NOMO-1 treated with dmso at 0.1 percent for 144 hours (cell line): ENCODE measurements at regions not wholly inside any gene's neighbourhood (a gene's known extent, or its start where the extent isn't known, plus 50 kb on each side); places are given as distances from the start of the nearest gene placed in this dataset.
"Not testable (repeated sequence)": the region's sequence is repeated elsewhere in the genome, so short reads cannot be mapped to it uniquely, and the experiment has no call there.

Experiments
- DNase-seq: peaks from one replicate; lab custom pipeline; 2025; ENCODE audit not compliant: unreplicated experiment; lab: John Stamatoyannopoulos, UW

GRCh38 chr15:75100679-75101078, 77.3 kb downstream of the PPCDC start:
- no peak for DNase-seq

GRCh38 chr15:75104804-75105557, 81.6 kb downstream of the PPCDC start:
- DNase-seq, result peak; percentile 95

GRCh38 chr15:75107516-75107907, 84.1 kb downstream of the PPCDC start:
- DNase-seq, result no peak

- DNase-seq, result peak; percentile 89
Measured at GRCh38 chr15:75107908-75108838, 84.8 kb downstream of the PPCDC start.

- DNase-seq, result no peak
Measured at GRCh38 chr15:75109021-75109735, 85.8 kb downstream of the PPCDC start.

DNA sequence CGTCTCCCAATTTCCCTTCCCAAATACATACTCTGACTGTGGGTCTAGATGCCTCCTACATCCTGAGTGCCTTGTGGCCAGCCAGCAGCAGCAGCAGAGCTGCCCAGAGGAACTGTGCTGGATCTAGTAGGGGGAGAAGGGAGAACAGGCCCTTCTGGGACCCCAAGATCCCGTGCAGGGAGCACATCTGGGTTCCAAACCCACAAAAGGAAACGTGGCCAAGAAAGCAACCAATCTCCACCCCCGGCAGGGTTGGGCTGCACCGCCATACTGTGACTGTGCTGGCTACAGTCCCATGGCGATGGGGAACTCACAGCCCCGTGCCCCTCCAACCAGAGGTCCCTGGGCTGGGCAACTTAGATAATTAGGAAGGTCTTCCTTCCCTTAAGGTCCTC, 86.3 kb downstream of the PPCDC start:
- no peak for DNase-seq

DNA sequence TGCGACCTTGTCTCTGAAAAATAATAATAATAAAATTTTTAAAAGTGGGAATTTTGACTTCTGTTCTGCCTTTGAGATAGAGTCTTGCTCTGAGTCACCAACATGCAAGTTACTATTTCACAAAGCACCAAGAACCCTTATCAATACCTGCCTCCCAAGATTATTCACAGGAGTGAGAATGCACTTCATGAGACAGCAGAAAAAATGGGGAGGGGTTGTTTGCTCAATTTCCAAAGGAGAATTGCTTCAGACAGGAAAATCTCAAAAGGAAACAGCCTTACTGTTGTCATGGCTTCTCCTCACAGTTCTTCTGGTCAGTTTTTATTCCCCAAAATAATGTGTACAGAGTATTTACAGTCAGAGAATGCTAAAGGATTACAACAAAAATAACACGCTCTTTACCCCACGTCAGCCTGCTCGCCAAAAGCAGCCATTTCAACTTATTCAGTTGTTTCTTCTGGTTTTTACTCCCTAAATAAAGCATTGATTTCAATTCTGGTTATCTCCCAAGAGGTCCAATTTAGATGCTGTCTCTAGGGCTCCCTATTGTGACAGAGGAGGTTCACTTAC, 89.0 kb downstream of the PPCDC start:
- DNase-seq, result no peak

DNA sequence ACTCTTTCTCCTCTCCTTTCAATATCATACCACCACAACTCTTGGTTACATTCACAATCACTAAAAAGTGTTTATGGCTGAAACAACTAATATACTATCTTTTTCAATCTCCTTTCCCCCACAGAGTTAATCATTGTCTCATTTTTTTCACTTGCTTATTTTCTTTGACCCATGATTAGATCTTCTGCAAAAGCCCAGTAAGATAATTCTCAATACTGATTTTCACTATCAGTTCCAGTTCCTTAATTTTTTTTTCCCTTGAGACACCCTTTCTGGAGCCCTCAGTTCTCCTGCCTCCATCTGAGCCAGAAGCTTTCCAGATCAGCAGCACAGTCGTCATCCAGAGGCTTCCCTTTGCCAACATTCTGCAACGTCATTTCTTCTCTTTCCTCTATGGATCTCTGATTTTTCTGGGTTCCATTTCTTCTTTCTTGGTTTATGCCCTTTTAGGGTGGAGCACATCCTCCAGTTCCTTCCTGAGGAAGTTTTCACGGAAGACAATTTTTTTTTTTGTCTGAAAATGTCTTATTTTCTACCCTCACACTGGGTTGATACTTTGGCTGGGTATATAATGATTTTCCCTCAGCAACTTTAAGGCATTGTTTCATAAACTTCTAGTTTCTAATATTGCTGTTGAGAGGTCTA, 88.7 kb upstream of the C15orf39 start:
- DNase-seq, result peak; percentile 56

DNA sequence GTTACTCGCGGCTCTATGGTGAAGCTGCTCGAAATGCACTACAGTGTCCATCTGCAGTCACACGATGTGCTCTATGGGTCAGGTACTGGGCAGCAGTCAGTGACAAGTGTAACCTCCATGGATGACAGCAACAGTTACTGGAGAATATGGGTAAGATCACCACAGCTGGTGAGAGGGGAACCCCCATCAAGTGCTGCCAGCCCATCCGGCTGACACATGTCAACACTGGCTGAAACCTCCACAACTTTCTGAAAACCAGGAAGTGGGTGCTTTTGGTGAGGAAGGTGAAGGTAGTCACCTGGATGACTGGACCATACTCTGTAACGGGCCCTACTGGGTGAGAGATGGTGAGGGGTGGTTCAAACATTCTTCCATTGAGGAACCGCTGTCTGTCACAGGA, 87.4 kb upstream of the C15orf39 start:
- no peak for DNase-seq

- no peak for DNase-seq
Measured at GRCh38 chr15:75114796-75115195, 86.9 kb upstream of the C15orf39 start.

- not testable (repeated sequence) for DNase-seq
Measured at GRCh38 chr15:75115411-75115913, 86.2 kb upstream of the C15orf39 start.

DNA sequence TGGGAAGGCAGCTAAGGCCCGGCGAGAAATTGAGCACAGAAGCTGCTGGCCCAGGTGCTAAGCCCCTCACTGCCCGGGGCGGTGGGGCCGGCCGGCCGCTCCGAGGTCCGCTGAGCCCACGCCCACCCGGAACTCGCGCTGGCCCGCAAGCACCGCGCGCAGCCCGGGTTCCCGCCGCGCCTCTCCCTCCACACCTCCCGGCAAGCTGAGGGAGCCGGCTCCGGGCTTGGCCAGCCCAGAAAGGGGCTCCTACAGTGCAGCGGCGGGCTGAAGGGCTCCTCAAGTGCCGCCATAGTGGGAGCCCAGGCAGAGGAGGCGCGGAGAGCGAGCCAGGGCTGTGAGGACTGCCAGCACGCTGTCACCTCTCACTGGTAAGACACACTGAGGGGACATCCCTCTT, 85.5 kb upstream of the C15orf39 start:
- DNase-seq, result not testable (repeated sequence)

GRCh38 chr15:75117993-75118392, 83.7 kb upstream of the C15orf39 start:
- DNase-seq, result no peak

- not testable (repeated sequence) for DNase-seq
Measured at GRCh38 chr15:75119312-75119711, 82.4 kb upstream of the C15orf39 start.

GRCh38 chr15:75121491-75121890, 80.2 kb upstream of the C15orf39 start:
- DNase-seq, result no peak

DNA sequence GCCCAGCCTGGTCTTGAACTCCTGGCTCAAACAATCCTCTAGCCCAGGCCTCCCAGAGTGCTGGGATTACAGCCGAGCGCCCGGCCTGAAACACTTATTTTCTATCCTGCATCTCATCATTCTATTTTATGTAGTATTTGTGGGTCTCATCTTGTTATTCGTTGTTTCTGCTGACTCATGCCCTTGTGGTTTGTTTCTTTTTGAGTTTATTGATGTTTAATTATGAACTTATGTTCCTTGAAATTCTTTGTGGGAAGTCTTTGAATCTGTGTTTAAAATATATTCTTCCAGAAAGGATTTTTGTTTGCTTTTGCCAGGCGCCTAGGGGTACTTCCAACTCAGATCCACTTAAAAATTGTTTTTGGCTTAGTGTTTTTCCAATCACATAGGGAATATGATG, 78.3 kb upstream of the C15orf39 start:
- DNase-seq, result no peak

DNA sequence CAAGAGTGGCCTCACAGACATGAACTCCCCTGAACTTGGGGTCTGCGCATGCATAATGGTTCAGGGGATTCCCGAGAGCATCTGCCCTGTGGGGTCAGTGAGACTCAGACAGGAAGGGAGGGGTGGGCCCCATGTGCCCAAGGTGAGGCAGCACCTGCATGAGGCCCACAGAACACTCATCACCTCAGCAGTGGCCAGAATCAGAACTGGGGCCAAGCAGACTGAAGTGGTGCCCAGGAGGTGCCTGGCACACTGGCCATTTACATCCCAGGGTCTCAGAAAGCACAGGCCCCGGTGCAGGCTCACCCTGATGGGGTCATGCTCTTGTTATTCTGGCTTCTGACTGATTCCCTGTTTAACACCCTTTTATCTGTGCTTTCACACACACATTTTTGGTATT, 77.4 kb upstream of the C15orf39 start:
- not testable (repeated sequence) for DNase-seq

DNA sequence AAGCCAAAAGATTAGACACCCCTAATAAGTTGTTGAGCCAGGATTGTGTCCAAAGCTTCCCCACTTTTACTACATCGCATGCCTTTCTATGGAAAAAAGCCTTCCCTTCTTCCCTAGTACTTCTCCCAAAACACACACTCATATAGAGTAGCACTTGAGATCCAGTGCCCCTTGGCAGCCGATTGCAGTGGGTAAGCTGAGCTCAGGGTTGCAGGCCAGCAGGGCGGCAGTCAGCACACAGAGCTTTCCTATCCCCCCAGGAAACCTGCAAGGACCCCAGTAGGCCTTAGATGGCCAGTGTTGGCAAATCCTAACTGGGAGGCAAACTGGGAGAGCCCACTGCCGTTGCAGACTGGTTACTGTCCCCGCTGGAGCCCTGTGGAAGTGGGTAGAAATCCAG, 75.7 kb upstream of the C15orf39 start:
- no peak for DNase-seq

DNA sequence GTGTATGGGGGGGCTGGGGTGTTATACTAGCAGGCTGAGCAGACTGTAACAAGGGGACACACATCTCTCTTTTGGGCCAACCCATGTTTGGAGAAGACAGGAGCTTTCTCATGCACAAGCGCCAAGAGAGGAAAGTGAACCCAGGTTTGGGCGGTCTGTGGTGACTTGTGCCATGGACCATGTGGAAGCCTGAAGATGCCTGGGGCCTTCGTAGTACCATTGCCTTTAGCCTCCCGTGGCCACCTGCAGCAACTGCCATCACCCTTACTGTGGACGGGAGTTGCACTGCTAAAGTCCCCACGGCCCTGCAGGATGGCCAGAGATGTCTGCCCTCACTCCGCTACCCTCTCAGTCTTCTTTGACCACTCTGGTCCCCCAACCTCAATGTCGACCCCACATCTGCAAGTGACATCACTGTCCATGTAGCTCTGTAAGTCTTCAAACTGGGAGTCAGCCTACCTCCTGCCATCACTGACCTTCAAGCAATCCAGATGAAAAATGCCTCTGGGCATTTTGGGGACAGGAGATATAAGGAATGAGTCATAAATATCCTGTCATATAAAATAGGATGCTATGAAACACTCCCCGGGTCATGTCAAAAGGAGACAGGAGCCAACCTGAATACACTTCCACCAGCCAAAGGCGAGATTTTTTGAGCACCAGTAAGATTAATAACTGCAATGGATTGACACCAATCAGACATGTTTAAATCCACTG, 74.7 kb upstream of the C15orf39 start:
- no peak for DNase-seq

- DNase-seq, result no peak
Measured at GRCh38 chr15:75129788-75130187, 71.9 kb upstream of the C15orf39 start.
